SH-SY5Y (cell line): ENCODE measurements at regions not wholly inside any gene's neighbourhood (a gene's known extent, or its start where the extent isn't known, plus 50 kb on each side); places are given as distances from the start of the nearest gene placed in this dataset.

Source experiments
- GATA2 ChIP-seq: IDR thresholded peaks from 2 replicates; pipeline ENCODE4 v1.6.1; 2011; ENCODE audit warnings: mild to moderate bottlenecking, low read depth, low read length
- GATA3 ChIP-seq: IDR thresholded peaks from 2 replicates; pipeline ENCODE4 v1.6.1; 2011; ENCODE audit warnings: low read depth, mild to moderate bottlenecking, low read length, moderate library complexity

GRCh38 chr5:51968756-51969155 is 585.5 kb downstream of the ISL1 start:
- TF ChIP-seq GATA2 (no peak), GATA3 (no peak)
